NCI-H82 treated with DMSO at 0.1 percent for 48 hours (cell line): ENCODE measurements at regions not wholly inside any gene's neighbourhood (a gene's known extent, or its start where the extent isn't known, plus 50 kb on each side); places are given as distances from the start of the nearest gene placed in this dataset.

Experiments used
- DNase-seq: peaks from one replicate; lab custom pipeline; 2025; ENCODE audit not compliant: unreplicated experiment; lab: John Stamatoyannopoulos, UW

GRCh38 chr16:73176577-73177013, 128.7 kb upstream of the ZFHX3 start:
- no peak for DNase-seq

GRCh38 chr16:73172973-73173709, 125.2 kb upstream of the ZFHX3 start:
- no peak for DNase-seq

- DNase-seq: no peak
Measured at GRCh38 chr16:73172241-73172972, 124.5 kb upstream of the ZFHX3 start.

GRCh38 chr16:73171901-73172240, 123.9 kb upstream of the ZFHX3 start:
- no peak for DNase-seq

- no peak for DNase-seq
Measured at GRCh38 chr16:73171380-73171779, 123.5 kb upstream of the ZFHX3 start.

- DNase-seq: no peak
Measured at GRCh38 chr16:73170612-73171038, 122.7 kb upstream of the ZFHX3 start.

GRCh38 chr16:73166947-73167550, 119.1 kb upstream of the ZFHX3 start:
- DNase-seq: no peak

- no peak for DNase-seq
Measured at GRCh38 chr16:73166441-73166851, 118.5 kb upstream of the ZFHX3 start.

GRCh38 chr16:73163238-73163815, 115.4 kb upstream of the ZFHX3 start:
- no peak for DNase-seq

DNA sequence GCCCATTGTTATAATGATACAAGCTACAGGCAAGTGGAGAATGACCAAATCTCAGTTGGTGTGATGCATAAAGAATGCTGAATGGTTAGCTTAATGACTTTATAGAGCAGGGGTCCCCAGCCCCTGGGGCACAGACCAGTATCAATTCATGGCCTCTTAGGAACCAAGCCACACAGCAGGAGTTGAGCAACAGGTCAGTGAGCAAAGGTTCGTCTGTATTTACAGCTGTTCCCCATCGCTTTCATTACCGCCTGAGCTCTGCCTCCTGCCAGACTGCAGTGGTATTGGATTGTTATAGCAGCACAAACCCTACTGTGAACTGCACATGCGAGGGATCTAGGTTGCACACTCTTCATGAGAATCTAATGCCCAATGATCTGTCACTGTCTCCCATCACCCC, 114.0 kb upstream of the ZFHX3 start:
- no peak for DNase-seq

DNA sequence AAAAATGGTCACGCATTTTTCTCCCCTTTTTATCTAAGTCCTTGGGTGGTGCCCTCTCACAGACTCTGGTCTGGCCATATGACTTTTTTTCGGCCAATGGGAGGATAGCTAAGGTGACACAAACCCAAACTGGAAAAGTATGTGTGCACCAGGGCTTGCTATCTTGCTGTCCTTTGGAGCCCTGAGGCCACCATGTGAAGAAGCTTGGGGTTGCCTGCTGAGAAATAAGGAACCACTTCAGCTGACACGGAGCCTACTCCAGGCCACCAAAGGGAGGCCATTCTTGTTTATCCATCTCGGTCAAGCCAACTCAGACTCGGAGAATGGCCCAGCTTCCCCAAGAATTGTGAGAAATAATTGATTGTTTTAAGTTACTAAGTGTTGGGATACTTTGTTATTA, 111.4 kb upstream of the ZFHX3 start:
- no peak for DNase-seq

GRCh38 chr16:73157861-73158260, 109.9 kb upstream of the ZFHX3 start:
- DNase-seq: no peak

- no peak for DNase-seq
Measured at GRCh38 chr16:73154063-73154870, 106.3 kb upstream of the ZFHX3 start.

GRCh38 chr16:73152386-73153125, 104.6 kb upstream of the ZFHX3 start:
- peak; percentile 36 for DNase-seq

DNA sequence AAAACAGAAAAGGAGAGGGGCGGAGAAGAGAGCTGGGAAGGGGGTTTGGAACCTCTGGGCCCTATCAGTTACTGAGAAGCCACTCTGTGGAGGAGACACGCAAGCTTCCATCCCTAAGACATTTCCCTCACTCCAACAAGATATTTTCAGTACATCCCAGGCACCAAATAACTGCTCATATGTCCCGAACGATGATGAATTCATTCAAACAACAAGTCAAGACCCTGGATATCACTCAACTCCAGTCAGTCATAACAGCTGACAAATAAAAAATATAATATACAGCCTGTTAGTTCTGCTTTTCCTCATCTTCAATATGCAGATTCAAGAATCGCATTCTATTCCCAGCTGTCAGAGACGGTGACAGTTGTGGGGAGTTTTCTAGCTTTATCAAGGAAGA, 104.0 kb upstream of the ZFHX3 start:
- no peak for DNase-seq

DNA sequence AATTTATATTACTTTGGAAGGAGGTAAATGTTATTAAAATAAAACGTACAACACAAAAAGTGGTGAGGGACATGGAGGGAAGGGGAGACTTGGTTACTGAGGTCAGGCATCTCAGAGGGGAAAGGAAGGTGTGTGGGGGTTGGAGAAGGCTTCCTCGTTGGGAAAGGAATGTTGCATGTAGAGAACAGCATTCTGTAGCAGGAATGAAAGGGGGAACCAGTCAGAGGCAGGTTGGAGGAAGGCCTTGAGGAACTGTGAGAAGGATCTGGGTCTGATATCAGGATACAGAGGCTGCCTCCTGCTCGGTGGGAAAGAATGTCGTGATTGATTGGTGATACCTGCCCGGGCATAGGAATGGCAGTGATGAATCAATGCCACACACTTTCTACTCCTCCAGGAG, 103.3 kb upstream of the ZFHX3 start:
- no peak for DNase-seq

- no peak for DNase-seq
Measured at GRCh38 chr16:73150786-73151185, 102.9 kb upstream of the ZFHX3 start.

- no peak for DNase-seq
Measured at GRCh38 chr16:73149334-73149733, 101.4 kb upstream of the ZFHX3 start.

GRCh38 chr16:73147958-73148357, 100.0 kb upstream of the ZFHX3 start:
- DNase-seq: no peak

DNA sequence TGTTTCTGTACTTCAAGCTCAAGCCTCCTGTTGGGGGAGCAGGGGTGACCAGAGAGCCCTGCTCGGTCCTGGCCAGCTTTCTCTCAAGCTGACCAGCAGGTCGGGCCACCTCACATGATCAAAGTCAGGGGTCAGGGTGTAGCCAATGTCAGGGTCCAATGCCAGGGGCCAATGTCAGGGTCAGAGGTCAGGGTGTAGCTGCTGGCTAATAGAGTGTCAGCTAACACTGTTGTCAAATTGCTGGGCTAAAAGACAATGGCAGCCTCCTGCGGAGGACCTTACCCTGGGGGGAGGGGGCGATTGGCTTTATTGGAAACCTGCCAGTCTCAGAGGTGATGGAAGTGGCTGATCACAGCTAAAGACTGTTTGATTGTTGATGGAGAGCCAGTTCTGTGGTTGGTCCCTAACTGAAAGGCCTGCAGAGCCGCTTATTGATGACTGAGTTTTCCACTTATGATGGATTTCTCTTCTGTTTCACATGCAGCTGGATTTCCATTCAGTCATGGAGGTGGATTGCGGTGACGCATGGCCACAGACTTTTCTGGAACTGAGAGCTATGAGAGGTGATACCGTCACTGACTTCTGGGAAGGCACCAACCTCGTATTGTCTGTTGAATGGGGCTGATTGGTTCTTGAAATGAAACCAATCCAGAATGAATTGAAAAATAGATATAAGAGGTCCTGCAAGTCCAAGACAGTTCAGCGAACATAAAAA, 97.4 kb upstream of the ZFHX3 start:
- DNase-seq: no peak
